GM12874 (cell line): ENCODE measurements at regions not wholly inside any gene's neighbourhood (a gene's known extent, or its start where the extent isn't known, plus 50 kb on each side); places are given as distances from the start of the nearest gene placed in this dataset.

ENCODE experiments used
- TF ChIP-seq, protein P1 (sequence below): IDR thresholded peaks from 2 replicates; pipeline ENCODE4 v1.5.1; 2011; ENCODE audit warnings: low read depth, mild to moderate bottlenecking, control low read depth, low read length, moderate library complexity; ENCODE audit not compliant: insufficient read depth

DNA sequence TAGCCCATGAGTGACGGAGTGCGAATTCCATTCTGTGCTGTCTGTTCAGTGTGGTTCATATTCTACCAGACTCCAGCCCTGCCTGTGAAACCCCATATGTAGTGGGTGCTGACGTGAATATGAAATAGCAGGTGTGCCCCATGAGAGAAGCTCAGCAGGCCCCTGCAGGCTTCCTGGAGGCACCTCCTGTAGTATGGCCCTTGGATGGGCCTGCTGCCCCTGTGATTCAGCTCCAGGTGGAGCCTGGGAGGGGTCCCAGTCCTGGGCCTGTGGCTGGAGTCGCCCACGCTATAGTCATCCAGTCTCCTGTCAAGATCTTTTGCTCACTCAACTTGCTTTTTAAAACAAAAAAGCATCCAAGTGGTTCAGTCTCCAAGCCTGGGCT, 125.5 kb downstream of the GLI2 start:
- TF ChIP-seq, protein P1, sequence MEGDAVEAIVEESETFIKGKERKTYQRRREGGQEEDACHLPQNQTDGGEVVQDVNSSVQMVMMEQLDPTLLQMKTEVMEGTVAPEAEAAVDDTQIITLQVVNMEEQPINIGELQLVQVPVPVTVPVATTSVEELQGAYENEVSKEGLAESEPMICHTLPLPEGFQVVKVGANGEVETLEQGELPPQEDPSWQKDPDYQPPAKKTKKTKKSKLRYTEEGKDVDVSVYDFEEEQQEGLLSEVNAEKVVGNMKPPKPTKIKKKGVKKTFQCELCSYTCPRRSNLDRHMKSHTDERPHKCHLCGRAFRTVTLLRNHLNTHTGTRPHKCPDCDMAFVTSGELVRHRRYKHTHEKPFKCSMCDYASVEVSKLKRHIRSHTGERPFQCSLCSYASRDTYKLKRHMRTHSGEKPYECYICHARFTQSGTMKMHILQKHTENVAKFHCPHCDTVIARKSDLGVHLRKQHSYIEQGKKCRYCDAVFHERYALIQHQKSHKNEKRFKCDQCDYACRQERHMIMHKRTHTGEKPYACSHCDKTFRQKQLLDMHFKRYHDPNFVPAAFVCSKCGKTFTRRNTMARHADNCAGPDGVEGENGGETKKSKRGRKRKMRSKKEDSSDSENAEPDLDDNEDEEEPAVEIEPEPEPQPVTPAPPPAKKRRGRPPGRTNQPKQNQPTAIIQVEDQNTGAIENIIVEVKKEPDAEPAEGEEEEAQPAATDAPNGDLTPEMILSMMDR: no peak

DNA sequence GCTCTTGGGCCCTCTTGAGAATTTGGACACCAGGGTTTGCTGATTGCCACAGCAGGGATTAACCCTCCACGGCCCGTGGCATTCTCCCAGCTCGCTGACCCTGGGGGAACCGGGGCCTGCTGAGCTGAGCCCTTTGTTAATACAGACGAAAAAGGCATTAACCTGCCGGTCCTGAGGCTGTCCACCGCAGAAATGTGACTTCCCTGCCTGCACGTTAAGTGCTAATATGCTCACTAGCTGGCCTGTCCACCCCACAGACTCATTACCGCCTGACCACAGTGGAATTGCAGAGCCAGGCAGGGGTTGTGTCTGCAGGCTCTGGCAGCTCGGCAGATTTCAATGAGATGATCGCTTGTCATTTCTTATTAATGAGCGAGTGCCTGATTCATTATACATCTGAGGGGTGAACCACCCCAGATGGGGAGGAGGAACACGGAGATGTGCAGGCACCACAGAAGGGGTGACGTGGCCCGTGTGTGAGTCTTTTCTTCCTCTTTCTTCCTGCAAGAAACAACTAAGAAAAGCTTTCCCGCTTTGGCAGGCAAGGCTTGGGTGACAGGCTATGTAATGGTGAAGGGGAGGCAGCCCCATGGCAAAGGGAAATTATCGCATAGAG, 126.0 kb downstream of the GLI2 start:
- TF ChIP-seq, protein P1: no peak

DNA sequence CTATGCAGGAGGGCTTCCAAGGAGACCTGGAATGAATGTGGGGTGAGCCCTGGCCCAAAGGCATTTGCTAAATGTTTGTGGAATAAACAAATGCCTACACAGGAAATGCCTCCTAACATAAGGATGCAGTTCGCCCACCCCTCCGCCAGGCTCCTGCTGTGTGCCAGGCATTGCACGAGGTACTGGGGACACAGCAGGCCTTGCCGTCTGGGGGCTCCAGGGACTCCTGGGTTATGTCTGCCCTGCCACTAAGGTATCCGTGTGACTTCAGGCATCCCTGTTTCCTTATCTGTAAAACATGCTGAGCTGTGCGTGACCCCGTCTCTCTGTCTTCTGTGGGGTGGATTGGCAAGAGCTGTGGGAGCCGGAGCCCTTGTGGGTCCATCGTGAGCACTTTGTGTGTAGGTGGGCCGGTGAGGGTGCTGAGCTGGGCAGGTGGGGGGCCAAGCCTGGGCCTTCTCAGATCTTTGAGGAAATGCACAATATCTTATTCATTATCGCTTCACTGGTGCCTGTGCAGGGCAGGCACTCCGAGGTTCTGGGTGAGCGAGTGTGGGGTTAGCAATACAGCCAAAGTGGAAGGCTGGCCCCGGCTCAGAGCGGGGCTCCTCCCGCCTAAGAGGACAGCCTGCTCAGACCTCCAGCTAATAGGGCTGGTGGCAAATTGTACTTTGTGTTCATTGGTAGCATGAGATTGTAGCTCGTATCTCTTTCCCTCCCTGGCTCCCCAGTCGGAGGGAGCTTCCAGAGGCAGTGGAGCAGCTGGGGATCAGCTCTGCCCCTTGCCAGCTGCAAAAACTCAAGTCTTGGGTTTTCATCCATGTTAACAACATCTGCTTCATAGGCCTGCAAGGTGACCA, 126.8 kb downstream of the GLI2 start:
- TF ChIP-seq, protein P1: no peak

- TF ChIP-seq, protein P1: no peak
Observed at GRCh38 chr2:120863146-120863545, 127.5 kb downstream of the GLI2 start.

DNA sequence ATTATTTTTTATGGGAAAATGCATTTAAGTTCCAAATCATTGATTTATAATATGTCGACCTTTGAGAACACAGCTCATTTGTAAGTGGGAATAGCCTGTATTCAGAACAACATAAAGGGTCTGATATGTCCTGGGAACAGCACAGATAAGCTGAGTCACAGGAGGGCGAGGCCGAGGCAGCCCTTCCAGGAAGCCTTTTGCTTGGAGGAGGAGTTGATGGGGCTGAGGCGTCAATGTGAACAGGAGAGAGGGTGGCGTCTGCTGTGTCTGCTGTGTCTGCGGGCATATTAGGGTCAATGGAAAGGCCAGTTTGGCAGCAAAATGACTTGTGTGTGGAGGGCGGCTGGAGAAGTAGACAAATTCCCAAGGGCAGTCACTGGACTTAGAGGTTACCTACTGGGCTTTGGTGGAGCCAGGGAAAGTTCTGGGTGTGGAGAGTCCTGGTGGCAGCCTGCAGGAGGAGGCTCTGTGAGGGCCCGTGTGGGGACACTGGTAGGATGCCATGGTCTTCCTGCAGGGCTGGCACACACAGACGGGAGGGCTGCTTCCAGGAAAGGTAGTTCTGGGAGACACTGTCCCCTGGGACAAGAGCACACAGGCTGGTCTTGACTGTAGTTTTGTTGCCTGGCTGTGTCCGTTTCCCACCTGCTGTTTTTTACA, 128.1 kb downstream of the GLI2 start:
- TF ChIP-seq, protein P1: no peak

- TF ChIP-seq, protein P1: no peak
Observed at GRCh38 chr2:120864981-120865380, 129.3 kb downstream of the GLI2 start.

- TF ChIP-seq, protein P1: no peak
Observed at GRCh38 chr2:120865656-120866055, 130.0 kb downstream of the GLI2 start.
